ENCODE measurements at regions not wholly inside any gene's neighbourhood (a gene's known extent, or its start where the extent isn't known, plus 50 kb on each side); places are given as distances from the start of the nearest gene placed in this dataset.

DNA sequence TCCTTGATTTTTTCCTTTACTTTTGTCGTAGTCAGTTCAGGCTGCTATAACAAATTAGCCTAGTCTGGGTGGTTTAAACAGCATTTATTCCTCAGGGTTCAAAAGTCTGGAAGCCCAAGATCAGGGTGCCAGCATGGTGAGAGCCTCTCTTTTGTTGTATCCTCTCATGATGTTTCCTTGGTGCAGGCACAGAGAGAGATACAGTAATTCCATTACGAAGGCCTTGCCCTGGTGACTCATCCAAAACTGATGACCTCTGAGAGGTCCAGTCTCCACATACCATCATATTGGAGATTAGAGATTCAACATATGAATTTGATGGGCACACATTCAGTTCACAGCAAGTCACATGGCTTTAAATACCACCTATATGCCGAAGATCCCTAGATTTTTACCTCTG is 253.8 kb downstream of the CYRIA start:
- no peaks in the 10 kb centered on the region for H3K36me3 ChIP-seq
- H3K27me3 ChIP-seq: no peaks in the 10 kb centered on the region
- H3K27ac ChIP-seq: no peak overlapping the region
- 70 to 81% methylated on average over 3 of the region's 3 CpGs for WGBS, 2 donors
- no peak overlapping the region for H3K4me3 ChIP-seq
- H3K4me1 ChIP-seq: no peaks in the 10 kb centered on the region
- no peak for TF ChIP-seq POLR2A (IDR thresholded peaks at IDR 0.05)
- TF ChIP-seq, protein P1, sequence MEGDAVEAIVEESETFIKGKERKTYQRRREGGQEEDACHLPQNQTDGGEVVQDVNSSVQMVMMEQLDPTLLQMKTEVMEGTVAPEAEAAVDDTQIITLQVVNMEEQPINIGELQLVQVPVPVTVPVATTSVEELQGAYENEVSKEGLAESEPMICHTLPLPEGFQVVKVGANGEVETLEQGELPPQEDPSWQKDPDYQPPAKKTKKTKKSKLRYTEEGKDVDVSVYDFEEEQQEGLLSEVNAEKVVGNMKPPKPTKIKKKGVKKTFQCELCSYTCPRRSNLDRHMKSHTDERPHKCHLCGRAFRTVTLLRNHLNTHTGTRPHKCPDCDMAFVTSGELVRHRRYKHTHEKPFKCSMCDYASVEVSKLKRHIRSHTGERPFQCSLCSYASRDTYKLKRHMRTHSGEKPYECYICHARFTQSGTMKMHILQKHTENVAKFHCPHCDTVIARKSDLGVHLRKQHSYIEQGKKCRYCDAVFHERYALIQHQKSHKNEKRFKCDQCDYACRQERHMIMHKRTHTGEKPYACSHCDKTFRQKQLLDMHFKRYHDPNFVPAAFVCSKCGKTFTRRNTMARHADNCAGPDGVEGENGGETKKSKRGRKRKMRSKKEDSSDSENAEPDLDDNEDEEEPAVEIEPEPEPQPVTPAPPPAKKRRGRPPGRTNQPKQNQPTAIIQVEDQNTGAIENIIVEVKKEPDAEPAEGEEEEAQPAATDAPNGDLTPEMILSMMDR (IDR thresholded peaks at IDR 0.05): no peak
- H3K9me3 ChIP-seq: no peaks in the 10 kb centered on the region
- intact Hi-C loops (cut with DNase I): no loop called here
- no peak for DNase-seq

DNA sequence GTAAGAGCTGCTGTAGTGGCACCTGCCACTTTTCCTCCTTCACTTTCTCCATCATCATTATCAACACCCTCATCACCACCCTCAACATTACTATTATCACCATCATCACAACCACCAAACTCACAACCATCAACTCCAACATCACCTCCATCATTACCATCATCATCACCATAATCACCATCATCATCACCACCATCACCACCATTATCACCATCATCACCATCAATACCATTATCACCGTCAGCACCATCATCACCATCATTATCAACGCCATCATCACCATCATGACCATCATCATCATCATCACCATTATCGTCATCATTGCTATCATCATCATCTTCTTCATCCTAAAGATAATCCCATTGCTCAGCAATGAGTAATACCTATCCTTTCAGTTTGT is 255.8 kb downstream of the CYRIA start:
- 80 to 86% methylated on average over 3 of the region's 3 CpGs for WGBS, 2 donors
- no peaks in the 10 kb centered on the region for H3K27me3 ChIP-seq
- no peak for DNase-seq
- intact Hi-C loops (cut with DNase I): no loop called here
- H3K4me1 ChIP-seq: no peaks in the 10 kb centered on the region
- H3K36me3 ChIP-seq: no peaks in the 10 kb centered on the region
- TF ChIP-seq, protein P1 (IDR thresholded peaks at IDR 0.05): no peak
- no peak for TF ChIP-seq POLR2A (IDR thresholded peaks at IDR 0.05)
- no peak overlapping the region for H3K4me3 ChIP-seq
- no peak overlapping the region for H3K27ac ChIP-seq
- H3K9me3 ChIP-seq: no peaks in the 10 kb centered on the region

- WGBS, 2 donors: 81 to 87% methylated on average over 2 of the region's 2 CpGs
Measured at GRCh38 chr2:16409006-16409390, 256.6 kb downstream of the CYRIA start.

GRCh38 chr2:16408331-16409005 is 257.2 kb downstream of the CYRIA start:
- Histone ChIP-seq H3K9me3 (no peaks in the 10 kb centered on the region), H3K4me1 (no peaks in the 10 kb centered on the region), H3K27me3 (no peaks in the 10 kb centered on the region), H3K4me3 (no peak overlapping the region), H3K27ac (no peak overlapping the region), H3K36me3 (no peaks in the 10 kb centered on the region)
- intact Hi-C loops (cut with DNase I): no loop called here
- TF ChIP-seq, protein P1 (IDR thresholded peaks at IDR 0.05): no peak
- no peak for TF ChIP-seq POLR2A (IDR thresholded peaks at IDR 0.05)
- DNase-seq: no peak
- 60 to 70% methylated on average over 4 of the region's 4 CpGs for WGBS, 2 donors

More at GRCh38 chr2:16409006-16409390, 256.6 kb downstream of the CYRIA start:
- no peaks in the 10 kb centered on the region for H3K27me3 ChIP-seq
- no peaks in the 10 kb centered on the region for H3K36me3 ChIP-seq
- no peak overlapping the region for H3K27ac ChIP-seq
- TF ChIP-seq, protein P1 (IDR thresholded peaks at IDR 0.05): no peak
- H3K4me1 ChIP-seq: no peaks in the 10 kb centered on the region
- no peaks in the 10 kb centered on the region for H3K9me3 ChIP-seq
- H3K4me3 ChIP-seq: no peak overlapping the region
- intact Hi-C loops (cut with DNase I): no loop called here
- no peak for DNase-seq

DNA sequence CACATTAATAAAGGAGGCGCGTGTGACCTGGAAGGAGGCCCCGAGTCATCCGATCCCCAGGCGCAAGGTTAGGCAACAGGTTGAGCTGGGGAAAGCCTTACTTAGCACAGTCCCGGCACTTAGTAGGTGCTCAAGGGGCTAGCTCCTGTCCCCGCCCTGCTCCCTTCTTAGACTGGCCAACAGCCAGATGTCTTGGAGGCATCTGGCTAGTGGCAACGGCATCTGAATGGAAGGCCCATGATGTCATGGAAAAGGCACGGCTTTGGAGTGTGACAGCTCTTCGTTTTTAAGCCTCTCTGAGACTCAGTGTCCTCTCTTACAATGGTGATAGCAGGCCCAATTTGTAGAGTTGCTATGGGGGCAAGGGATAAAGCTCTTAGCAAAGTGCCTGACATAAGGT is 258.3 kb downstream of the CYRIA start:
- no peak for DNase-seq
- H3K27ac ChIP-seq: no peak overlapping the region
- no peaks in the 10 kb centered on the region for H3K36me3 ChIP-seq
- H3K4me3 ChIP-seq: no peak overlapping the region
- no peaks in the 10 kb centered on the region for H3K9me3 ChIP-seq
- H3K4me1 ChIP-seq: no peaks in the 10 kb centered on the region
- intact Hi-C loops (cut with DNase I): no loop called here
- TF ChIP-seq POLR2A (IDR thresholded peaks at IDR 0.05): no peak
- TF ChIP-seq, protein P1 (IDR thresholded peaks at IDR 0.05): no peak
- no peaks in the 10 kb centered on the region for H3K27me3 ChIP-seq
- WGBS, 2 donors: 49 to 55% methylated on average over 9 to 10 of the region's 10 CpGs
